ENCODE measurements at regions not wholly inside any gene's neighbourhood (a gene's known extent, or its start where the extent isn't known, plus 50 kb on each side); places are given as distances from the start of the nearest gene placed in this dataset.
"Not testable (repeated sequence)": the region's sequence is repeated elsewhere in the genome, so short reads cannot be mapped to it uniquely, and the experiment has no call there.

GRCh38 chr2:878245-878930 lies 72.3 kb upstream of the SNTG2 start:
- DNase-seq (ENCODE audit: low read depth in 1 of 2, low spot score in 1 of 2): no peak

- no peak for DNase-seq (ENCODE audit: low read depth in 1 of 2, low spot score in 1 of 2)
These were observed 72.9 kb upstream of the SNTG2 start for GRCh38 chr2:877747-878146.

- no peak for DNase-seq (ENCODE audit: low read depth in 1 of 2, low spot score in 1 of 2)
These were observed 74.7 kb upstream of the SNTG2 start for GRCh38 chr2:875687-876615.

DNA sequence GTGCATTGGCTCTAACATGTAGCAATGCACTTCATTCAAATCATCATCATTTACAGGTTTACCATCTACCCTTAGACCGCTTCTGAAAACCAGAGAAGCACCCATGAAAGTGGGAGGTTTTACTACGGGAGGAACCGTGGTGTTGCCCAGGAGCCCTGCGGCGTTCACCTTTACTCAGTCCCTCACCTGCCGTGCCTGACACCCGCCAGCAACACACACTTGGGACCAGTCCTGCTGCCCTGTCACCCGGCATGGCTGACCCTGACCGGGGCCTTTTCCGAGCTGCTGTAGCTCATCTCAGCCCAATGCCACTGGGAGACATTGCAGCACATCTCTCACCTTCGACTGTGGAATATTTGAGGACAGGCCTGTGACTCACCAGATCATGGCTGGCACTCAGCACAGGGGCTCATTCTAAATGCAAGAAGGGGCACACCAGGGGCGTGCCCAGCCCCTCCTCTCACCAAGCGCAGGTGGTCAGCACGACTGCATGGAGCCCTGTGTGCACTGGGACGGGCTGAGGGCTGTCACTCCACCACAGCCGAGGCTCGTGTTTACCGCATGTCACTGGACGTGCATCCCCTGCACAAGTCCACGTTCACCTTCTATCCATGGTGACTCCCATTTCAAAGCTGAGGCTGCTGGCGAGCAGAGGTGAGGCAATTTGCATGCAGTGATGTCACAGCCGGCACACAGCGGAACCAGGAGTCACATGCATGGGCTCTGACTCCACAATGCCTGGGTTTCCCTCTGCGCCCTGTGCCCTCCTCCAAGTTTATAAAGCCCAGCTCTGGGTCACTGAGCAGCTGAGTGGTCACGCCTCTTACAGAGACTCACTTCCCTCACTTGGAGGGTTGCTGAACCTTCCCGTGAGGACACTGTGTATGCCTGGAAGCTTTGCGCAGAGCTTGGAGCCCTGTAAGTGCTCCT lies 76.7 kb upstream of the SNTG2 start:
- DNase-seq (ENCODE audit: low read depth in 1 of 2, low spot score in 1 of 2): no peak

- DNase-seq (ENCODE audit: low read depth in 1 of 2, low spot score in 1 of 2): no peak
These were observed 77.6 kb upstream of the SNTG2 start for GRCh38 chr2:873027-873426.

DNA sequence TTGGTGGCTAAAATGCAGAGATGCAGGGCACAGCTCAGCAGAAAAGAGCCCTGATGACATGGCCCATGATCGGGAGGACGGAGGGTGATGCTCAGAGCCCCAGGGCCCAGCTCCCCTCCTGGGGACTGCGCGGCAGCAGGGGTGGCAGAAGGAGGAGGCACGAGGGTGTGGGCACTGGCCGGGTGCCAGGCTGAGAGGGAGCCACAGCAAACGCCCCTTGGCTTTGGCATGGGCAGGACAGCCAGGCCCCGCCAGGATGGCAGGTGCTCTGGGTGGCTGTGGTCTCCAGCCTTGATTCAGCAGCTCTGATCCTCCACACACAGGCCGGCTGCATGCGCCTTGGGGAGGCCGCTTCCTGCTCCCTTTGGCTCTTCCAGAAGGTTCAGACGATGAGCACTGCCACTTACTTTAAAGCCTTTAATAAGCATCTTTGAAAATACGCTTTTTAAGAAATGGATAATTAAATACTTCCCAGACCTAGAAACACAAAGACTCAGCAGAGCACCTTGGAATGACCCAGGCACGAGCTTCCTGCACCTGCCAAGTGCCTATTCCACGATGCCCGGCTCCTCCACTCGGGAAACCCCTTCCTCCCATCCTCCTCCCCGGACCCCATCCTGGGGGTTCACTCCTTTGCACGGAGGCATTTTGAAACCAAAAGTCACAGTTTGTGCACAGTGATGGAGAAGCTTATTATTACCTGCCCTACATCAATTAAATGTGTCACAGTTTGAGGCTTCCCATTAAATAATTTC lies 78.5 kb upstream of the SNTG2 start:
- no peak for DNase-seq (ENCODE audit: low read depth in 1 of 2, low spot score in 1 of 2)

- DNase-seq (ENCODE audit: low read depth in 1 of 2, low spot score in 1 of 2): no peak
These were observed 79.4 kb upstream of the SNTG2 start for GRCh38 chr2:871175-871727.

DNA sequence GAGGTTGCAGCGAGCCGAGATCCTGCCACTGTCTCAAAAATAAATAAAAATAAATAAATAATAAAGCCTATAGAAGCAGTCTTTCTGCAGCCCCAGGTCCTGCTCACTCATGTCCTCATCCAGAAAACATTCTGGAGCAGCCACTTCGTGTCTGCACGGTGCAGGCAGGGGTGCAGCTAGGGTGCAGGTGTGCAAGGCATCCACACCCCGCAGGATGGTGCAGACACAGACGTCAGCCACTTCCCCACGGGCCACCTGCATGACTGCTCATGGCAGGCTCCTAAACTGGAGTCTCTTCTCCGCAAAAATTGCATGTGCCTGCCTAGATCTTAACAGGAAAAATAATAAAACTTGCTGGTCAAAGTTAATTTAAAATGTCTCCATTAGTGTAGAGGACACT lies 80.2 kb upstream of the SNTG2 start:
- no peak for DNase-seq (ENCODE audit: low read depth in 1 of 2, low spot score in 1 of 2)

GRCh38 chr2:869894-870293 lies 80.8 kb upstream of the SNTG2 start:
- no peak for DNase-seq (ENCODE audit: low read depth in 1 of 2, low spot score in 1 of 2)

GRCh38 chr2:869357-869871 lies 81.2 kb upstream of the SNTG2 start:
- DNase-seq (ENCODE audit: low read depth in 1 of 2, low spot score in 1 of 2): no peak

- DNase-seq (ENCODE audit: low read depth in 1 of 2, low spot score in 1 of 2): not testable (repeated sequence)
These were observed 81.8 kb upstream of the SNTG2 start for GRCh38 chr2:868857-869256.

- DNase-seq (ENCODE audit: low read depth in 1 of 2, low spot score in 1 of 2): no peak
These were observed 83.4 kb upstream of the SNTG2 start for GRCh38 chr2:867296-867695.

DNA sequence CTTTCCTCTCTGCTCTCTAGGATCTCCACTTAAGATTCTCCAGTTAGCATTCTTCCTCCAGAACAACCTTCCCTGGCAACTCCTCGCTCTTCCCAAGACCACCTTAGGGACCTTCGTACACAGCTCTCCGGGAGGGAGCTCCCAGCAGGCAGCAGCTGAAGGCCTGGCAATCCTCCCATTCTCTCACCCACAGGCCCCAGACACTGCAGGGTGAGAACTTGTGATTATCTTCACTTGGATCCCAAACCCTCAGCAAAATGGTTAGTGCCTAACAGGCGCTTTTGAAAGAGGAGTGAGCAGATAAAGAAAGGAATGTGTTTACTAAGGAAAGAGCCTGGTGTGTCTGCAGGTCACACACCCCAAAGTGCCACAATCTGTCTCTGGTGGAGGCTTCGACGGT lies 83.8 kb upstream of the SNTG2 start:
- DNase-seq (ENCODE audit: low read depth in 1 of 2, low spot score in 1 of 2): no peak

- no peak for DNase-seq (ENCODE audit: low read depth in 1 of 2, low spot score in 1 of 2)
These were observed 84.5 kb upstream of the SNTG2 start for GRCh38 chr2:866009-866680.

DNA sequence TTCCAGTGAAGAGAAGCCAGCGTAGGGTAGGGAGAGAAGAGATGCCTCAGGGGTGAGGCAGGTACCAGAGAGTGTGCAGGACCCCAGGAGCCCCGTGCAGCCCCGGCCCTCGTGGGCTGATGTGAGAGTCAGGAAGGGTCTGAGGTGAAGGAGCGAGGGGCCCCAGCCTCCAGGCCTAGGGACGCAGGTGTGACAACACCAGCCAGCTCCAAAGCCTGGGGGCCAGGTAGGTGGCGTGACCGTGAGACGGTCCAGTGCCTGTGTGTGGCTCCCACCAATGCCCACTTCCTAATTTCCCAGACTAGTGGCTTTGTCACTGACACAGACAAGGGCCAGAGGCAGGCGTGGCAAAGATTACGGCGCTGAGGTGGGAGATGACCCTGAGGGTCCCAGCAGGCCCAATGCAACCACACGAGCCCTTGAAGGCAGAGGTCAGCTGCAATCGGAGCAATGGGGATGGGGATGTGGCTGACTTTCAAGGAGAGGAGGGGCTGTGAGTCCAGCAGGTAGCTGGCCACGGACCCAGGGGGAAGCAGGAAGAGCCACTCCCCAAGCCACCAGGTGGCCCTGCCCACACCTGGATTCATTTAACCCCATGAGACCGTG lies 86.0 kb upstream of the SNTG2 start:
- no peak for DNase-seq (ENCODE audit: low read depth in 1 of 2, low spot score in 1 of 2)

DNA sequence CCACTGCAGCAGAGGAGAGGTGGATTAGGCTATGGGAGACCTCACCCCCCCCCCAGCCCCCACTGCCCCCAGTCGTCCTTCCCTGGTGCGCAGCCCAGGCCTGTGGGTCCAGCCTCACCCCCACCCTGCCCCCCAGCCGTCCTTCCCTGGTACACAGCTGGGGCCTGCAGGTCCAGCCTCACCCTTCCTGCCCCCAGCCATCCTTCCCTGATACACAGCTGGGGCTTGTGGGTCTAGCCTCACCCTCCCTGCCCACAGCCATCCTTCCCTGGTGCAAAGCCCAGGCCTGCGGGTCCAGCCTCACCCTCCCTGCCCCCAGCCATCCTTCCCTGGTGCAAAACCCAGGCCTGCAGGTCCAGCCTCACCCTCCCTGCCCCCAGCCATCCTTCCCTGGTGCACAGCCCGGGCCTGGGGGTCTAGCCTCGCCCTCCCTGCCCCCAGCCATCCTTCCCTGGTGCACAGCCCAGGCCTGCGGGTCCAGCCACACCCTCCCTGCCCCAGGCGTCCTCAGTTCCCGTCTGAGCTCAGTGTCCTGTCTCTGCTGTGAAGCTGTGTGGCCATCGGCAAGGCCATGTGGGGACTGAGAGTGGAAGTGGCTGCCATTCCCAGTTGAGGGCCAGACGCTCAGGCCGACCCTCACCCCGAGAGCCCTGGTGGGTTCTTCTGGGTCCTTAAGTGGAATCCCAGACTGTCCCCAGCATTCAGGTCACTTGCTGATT lies 86.8 kb upstream of the SNTG2 start:
- no peak for DNase-seq (ENCODE audit: low read depth in 1 of 2, low spot score in 1 of 2)

GRCh38 chr2:862731-863466 lies 87.8 kb upstream of the SNTG2 start:
- DNase-seq (ENCODE audit: low read depth in 1 of 2, low spot score in 1 of 2): no peak

- DNase-seq (ENCODE audit: low read depth in 1 of 2, low spot score in 1 of 2): no peak
These were observed 88.3 kb upstream of the SNTG2 start for GRCh38 chr2:862355-862687.

Measured in activated CD4-positive, alpha-beta T cell treated with anti-CD3 and anti-CD28 coated beads, Interleukin-2, amount 50 U/mL, for 24 hours (primary cell).